ENCODE measurements at regions not wholly inside any gene's neighbourhood (a gene's known extent, or its start where the extent isn't known, plus 50 kb on each side); places are given as distances from the start of the nearest gene placed in this dataset.
"Not testable (repeated sequence)": the region's sequence is repeated elsewhere in the genome, so short reads cannot be mapped to it uniquely, and the experiment has no call there.

GRCh38 chr17:14744761-14745473 is 444.0 kb downstream of the HS3ST3B1 start:
- no peak for DNase-seq (ENCODE audit: low read depth in 1 of 2, low spot score in 1 of 2)

GRCh38 chr17:14741491-14741890 is 440.6 kb downstream of the HS3ST3B1 start:
- no peak for DNase-seq (ENCODE audit: low read depth in 1 of 2, low spot score in 1 of 2)

- DNase-seq (ENCODE audit: low read depth in 1 of 2, low spot score in 1 of 2) = no peak
These were observed 439.0 kb downstream of the HS3ST3B1 start for GRCh38 chr17:14739656-14740431.

- DNase-seq (ENCODE audit: low read depth in 1 of 2, low spot score in 1 of 2) = no peak
These were observed 437.7 kb downstream of the HS3ST3B1 start for GRCh38 chr17:14738652-14738988.

- DNase-seq (ENCODE audit: low read depth in 1 of 2, low spot score in 1 of 2) = no peak
These were observed 437.2 kb downstream of the HS3ST3B1 start for GRCh38 chr17:14737984-14738651.

- DNase-seq (ENCODE audit: low read depth in 1 of 2, low spot score in 1 of 2) = no peak
These were observed 435.8 kb downstream of the HS3ST3B1 start for GRCh38 chr17:14736631-14737030.

- DNase-seq (ENCODE audit: low read depth in 1 of 2, low spot score in 1 of 2) = no peak
These were observed 432.5 kb downstream of the HS3ST3B1 start for GRCh38 chr17:14733376-14733775.

- DNase-seq (ENCODE audit: low read depth in 1 of 2, low spot score in 1 of 2) = no peak
These were observed 431.3 kb downstream of the HS3ST3B1 start for GRCh38 chr17:14732211-14732610.

GRCh38 chr17:14731591-14731990 is 430.7 kb downstream of the HS3ST3B1 start:
- no peak for DNase-seq (ENCODE audit: low read depth in 1 of 2, low spot score in 1 of 2)

GRCh38 chr17:14730821-14731220 is 429.9 kb downstream of the HS3ST3B1 start:
- no peak for DNase-seq (ENCODE audit: low read depth in 1 of 2, low spot score in 1 of 2)

GRCh38 chr17:14725729-14726128 is 424.8 kb downstream of the HS3ST3B1 start:
- no peak for DNase-seq (ENCODE audit: low read depth in 1 of 2, low spot score in 1 of 2)

GRCh38 chr17:14724770-14725169 is 423.9 kb downstream of the HS3ST3B1 start:
- no peak for DNase-seq (ENCODE audit: low read depth in 1 of 2, low spot score in 1 of 2)

GRCh38 chr17:14723349-14723748 is 422.5 kb downstream of the HS3ST3B1 start:
- DNase-seq (ENCODE audit: low read depth in 1 of 2, low spot score in 1 of 2) = not testable (repeated sequence)

- DNase-seq (ENCODE audit: low read depth in 1 of 2, low spot score in 1 of 2) = no peak
These were observed 419.1 kb downstream of the HS3ST3B1 start for GRCh38 chr17:14719942-14720341.

- DNase-seq (ENCODE audit: low read depth in 1 of 2, low spot score in 1 of 2) = no peak
These were observed 417.0 kb downstream of the HS3ST3B1 start for GRCh38 chr17:14717859-14718258.

GRCh38 chr17:14715561-14715960 is 414.7 kb downstream of the HS3ST3B1 start:
- DNase-seq (ENCODE audit: low read depth in 1 of 2, low spot score in 1 of 2) = no peak

GRCh38 chr17:14712611-14713021 is 411.7 kb downstream of the HS3ST3B1 start:
- DNase-seq (ENCODE audit: low read depth in 1 of 2, low spot score in 1 of 2) = no peak

- DNase-seq (ENCODE audit: low read depth in 1 of 2, low spot score in 1 of 2) = no peak
These were observed 403.2 kb downstream of the HS3ST3B1 start for GRCh38 chr17:14704121-14704520.

GRCh38 chr17:14701886-14702285 is 401.0 kb downstream of the HS3ST3B1 start:
- no peak for DNase-seq (ENCODE audit: low read depth in 1 of 2, low spot score in 1 of 2)

GRCh38 chr17:14699574-14700185 is 398.8 kb downstream of the HS3ST3B1 start:
- DNase-seq (ENCODE audit: low read depth in 1 of 2, low spot score in 1 of 2) = no peak

- DNase-seq (ENCODE audit: low read depth in 1 of 2, low spot score in 1 of 2) = no peak
These were observed 392.5 kb downstream of the HS3ST3B1 start for GRCh38 chr17:14693382-14693781.

GRCh38 chr17:14690704-14691103 is 389.8 kb downstream of the HS3ST3B1 start:
- DNase-seq (ENCODE audit: low read depth in 1 of 2, low spot score in 1 of 2) = no peak
